ENCODE measurements at regions not wholly inside any gene's neighbourhood (a gene's known extent, or its start where the extent isn't known, plus 50 kb on each side); places are given as distances from the start of the nearest gene placed in this dataset.

- no peak overlapping the region for H3K4ac ChIP-seq (ENCODE audit: low read depth, low read length)
- H3K9ac ChIP-seq (ENCODE audit: extremely low read depth, insufficient read length, low read length), result no peak overlapping the region
- no peak overlapping the region for H2BK15ac ChIP-seq (ENCODE audit: low read depth, low read length)
- H3K56ac ChIP-seq (ENCODE audit: insufficient read length, low read depth, low read length), result no peak overlapping the region
- Mint-ChIP-seq H3K4me1 (peaks cover 7% of the 10 kb centered on the region in 2 experiments), H3K27ac (no peak overlapping the region), H3K4me3 (no peak overlapping the region), H3K9me3 (no peaks in the 10 kb centered on the region), H3K27me3 (ENCODE audit: low read depth) (peaks cover 11% of the 10 kb centered on the region), H3K36me3 (ENCODE audit: insufficient read depth in 1 of 3, low read depth in 3 of 3) (no peaks in the 10 kb centered on the region)
- H3K4me2 ChIP-seq (ENCODE audit: insufficient read depth, insufficient read length, low read length), result no peak overlapping the region
- H4K8ac ChIP-seq (replicated peaks; ENCODE audit: insufficient read length, low read depth, low read length), result no peak overlapping the region
- no peaks in the 10 kb centered on the region for H3K79me1 ChIP-seq (ENCODE audit: insufficient read depth, low read depth, low read length, poor library complexity, severe bottlenecking)
- H3K23ac ChIP-seq (ENCODE audit: insufficient read length, low read depth, low read length), result no peak overlapping the region
- H3K4me1 ChIP-seq (ENCODE audit: insufficient read depth, low read length), result peaks cover 2% of the 10 kb centered on the region; the same call in 1 of the 2 replicates
- no peak overlapping the region for H2AK5ac ChIP-seq (ENCODE audit: insufficient read length, low read length)
- H3K18ac ChIP-seq (ENCODE audit: insufficient read length, low read depth, low read length), result no peak overlapping the region
- no peak overlapping the region for H2BK120ac ChIP-seq (ENCODE audit: low read depth, low read length, poor library complexity, severe bottlenecking)
- H3K79me2 ChIP-seq (ENCODE audit: insufficient read depth, low read length), result no peaks in the 10 kb centered on the region
- no peak overlapping the region for H2BK20ac ChIP-seq (ENCODE audit: low read depth, low read length, poor library complexity, severe bottlenecking)
- H3K27me3 ChIP-seq (ENCODE audit: insufficient read depth, low read length), result no peaks in the 10 kb centered on the region
- no peak overlapping the region for H3K27ac ChIP-seq (ENCODE audit: insufficient read length, low read depth, low read length)
- WGBS (ENCODE audit: extremely low coverage, insufficient read length, low lambda C conversion rate), result no CpG with 5 or more reads among the region's 3 CpGs
- H2BK12ac ChIP-seq (ENCODE audit: insufficient read length, low read depth, low read length), result no peak overlapping the region
- no peak for DNase-seq
- no peak for TF ChIP-seq CTCF (conservative IDR thresholded peaks at IDR 0.05)
- H2AFZ ChIP-seq (ENCODE audit: low read length), result no peak overlapping the region
- no peaks in the 10 kb centered on the region for H4K20me1 ChIP-seq (ENCODE audit: control insufficient read depth, insufficient read depth, insufficient read length)
- H3K9me3 ChIP-seq (ENCODE audit: control insufficient read depth, low read depth, low read length), result no peaks in the 10 kb centered on the region
- no peak overlapping the region for H2BK5ac ChIP-seq (ENCODE audit: insufficient read length, low read length)
- H3K14ac ChIP-seq (ENCODE audit: insufficient read depth, low read length), result no peak overlapping the region
- H3K23me2 ChIP-seq (ENCODE audit: insufficient read length, low read depth, low read length, poor library complexity, severe bottlenecking), result no peaks in the 10 kb centered on the region
- H4K5ac ChIP-seq (ENCODE audit: insufficient read length, low read depth, low read length), result no peak overlapping the region
- no peak overlapping the region for H3T11ph ChIP-seq (ENCODE audit: low read length)
- no peak overlapping the region for H4K91ac ChIP-seq (ENCODE audit: insufficient read length, low read depth, low read length)
Observed at GRCh38 chr4:77349364-77349763, 192.4 kb downstream of the CCNG2 start.
